Activated CD4-positive, alpha-beta T cell treated with anti-CD3 and anti-CD28 coated beads, Interleukin-2, amount 10 ng/mL, durations not matched to agents 24 days and 14 days (primary cell): ENCODE measurements at regions not wholly inside any gene's neighbourhood (a gene's known extent, or its start where the extent isn't known, plus 50 kb on each side); places are given as distances from the start of the nearest gene placed in this dataset.

Experiments
- DNase-seq: peaks from one replicate; pipeline ENCODE4 v3.0.0; 2022
- H3K27ac Mint-ChIP-seq: one replicate; pipeline ENCODE4 v1.8.0; 2022; ENCODE audit warnings: mild to moderate bottlenecking, mixed read lengths
- H3K27me3 Mint-ChIP-seq: one replicate; pipeline ENCODE4 v1.8.0; 2022; ENCODE audit warnings: mixed read lengths
- H3K36me3 Mint-ChIP-seq: one replicate; pipeline ENCODE4 v1.8.0; 2022; ENCODE audit warnings: low read depth, mild to moderate bottlenecking, mixed read lengths
- H3K4me1 Mint-ChIP-seq: one replicate; pipeline ENCODE4 v1.8.0; 2021; ENCODE audit warnings: mixed read lengths
- H3K4me3 Mint-ChIP-seq: one replicate; pipeline ENCODE4 v1.8.0; 2022; ENCODE audit warnings: mild to moderate bottlenecking, moderate library complexity, mixed read lengths
- H3K9me3 Mint-ChIP-seq: one replicate; pipeline ENCODE4 v1.8.0; 2021; ENCODE audit warnings: mixed read lengths
- intact Hi-C: fragments of 100-400 bp; cut with micrococcal nuclease; formaldehyde crosslinking; loops from one replicate; pipeline ENCODE4 v1.15.1; 2023

DNA sequence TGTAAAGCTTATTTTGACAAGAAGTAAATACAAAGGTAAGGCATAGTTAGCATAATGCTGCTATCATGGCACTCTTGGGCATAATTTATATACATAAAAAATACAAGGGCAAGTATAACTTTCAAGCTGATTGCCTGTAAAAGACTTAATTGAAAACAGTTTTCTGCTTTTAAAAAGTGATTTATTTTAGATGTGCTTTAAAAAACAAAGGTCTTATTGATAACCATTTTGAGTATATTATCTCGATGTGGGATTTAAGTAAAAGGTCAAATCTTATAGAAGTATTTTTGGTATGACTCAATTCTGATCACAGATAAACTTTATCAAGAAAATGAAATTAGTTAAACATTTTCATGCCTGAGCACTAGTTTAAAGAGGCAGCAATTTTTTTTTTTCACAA, 175.8 kb downstream of the KCNRG start:
- Mint-ChIP-seq H3K27ac (no peak overlapping the region), H3K4me1 (peaks cover 4% of the 10 kb centered on the region), H3K4me3 (no peak overlapping the region), H3K27me3 (peaks cover 51% of the 10 kb centered on the region), H3K36me3 (no peaks in the 10 kb centered on the region), H3K9me3 (peaks cover 3% of the 10 kb centered on the region)
- intact Hi-C loops: no loop called here
- DNase-seq: no peak

DNA sequence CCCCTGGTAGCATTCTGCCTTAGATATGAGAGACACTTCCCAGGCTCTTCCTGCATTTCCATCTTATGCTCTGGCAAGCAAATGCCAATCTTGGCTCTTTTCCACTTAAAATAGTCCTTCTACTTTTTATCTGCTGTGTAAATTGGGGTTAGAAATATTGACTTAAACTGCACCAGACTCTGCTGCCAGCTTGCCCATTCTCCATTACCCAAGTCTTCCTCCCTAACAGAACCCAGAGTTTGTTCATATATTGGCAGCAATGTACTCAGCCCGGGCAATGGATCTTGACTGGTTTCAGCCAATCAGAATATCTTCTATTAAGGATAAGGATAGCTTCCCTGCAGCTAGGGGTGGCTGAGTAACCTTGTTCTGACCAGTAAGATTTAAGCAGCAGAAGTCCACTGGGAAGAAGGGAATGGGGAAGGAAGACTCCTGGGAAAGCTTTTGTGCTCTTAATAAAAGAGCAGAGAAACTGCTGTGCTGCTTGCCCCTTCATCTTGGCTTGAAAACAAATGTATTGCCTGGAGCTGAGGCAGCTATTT, 177.1 kb downstream of the KCNRG start:
- no peaks in the 10 kb centered on the region for H3K36me3 Mint-ChIP-seq
- peaks cover 4% of the 10 kb centered on the region for H3K4me1 Mint-ChIP-seq
- intact Hi-C loops: no loop called here
- H3K9me3 Mint-ChIP-seq: peaks cover 3% of the 10 kb centered on the region
- no peak overlapping the region for H3K27ac Mint-ChIP-seq
- H3K4me3 Mint-ChIP-seq: no peak overlapping the region
- peaks cover 56% of the 10 kb centered on the region for H3K27me3 Mint-ChIP-seq
- no peak for DNase-seq

DNA sequence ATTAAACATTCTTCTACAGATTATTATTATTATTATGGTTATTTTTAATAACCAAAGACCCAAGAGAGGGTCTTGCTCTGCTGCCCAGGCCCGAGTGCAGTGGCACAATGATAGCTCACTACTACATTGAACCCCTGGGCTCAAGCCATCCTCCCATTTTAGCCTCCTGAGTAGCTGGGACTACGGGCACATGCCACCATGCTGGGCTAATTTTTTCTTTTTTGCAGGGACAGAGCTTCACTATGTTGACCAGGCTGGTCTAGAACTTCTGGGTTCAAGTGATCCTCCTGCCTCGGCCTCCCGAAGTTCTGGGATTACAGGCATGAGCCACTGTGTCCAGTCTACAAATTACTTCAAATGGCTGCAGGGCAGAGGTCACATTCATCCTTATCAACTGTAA, 179.8 kb downstream of the KCNRG start:
- Mint-ChIP-seq H3K27ac (no peak overlapping the region), H3K27me3 (peaks cover 37% of the 10 kb centered on the region), H3K4me1 (no peaks in the 10 kb centered on the region), H3K4me3 (no peak overlapping the region), H3K9me3 (peaks cover 7% of the 10 kb centered on the region), H3K36me3 (no peaks in the 10 kb centered on the region)
- DNase-seq: peak; percentile 28
- intact Hi-C loops: no loop called here

DNA sequence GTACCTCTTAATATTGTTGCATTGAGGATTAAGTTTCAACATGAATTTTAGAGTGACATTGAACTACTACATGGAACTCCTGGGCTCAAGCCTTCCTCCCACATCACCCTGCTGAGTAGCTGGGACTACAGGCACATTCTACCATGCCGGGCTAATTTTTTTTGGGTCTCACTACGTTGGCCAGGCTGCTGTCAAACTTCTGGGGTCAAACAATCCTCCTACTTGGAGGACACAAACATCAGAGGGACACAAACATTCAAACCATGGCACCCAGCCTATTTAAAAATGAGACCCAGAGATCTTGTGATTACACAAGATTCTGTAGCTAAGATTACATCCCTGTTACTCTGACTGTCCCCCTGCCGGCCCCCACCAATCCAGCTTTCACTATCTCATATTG, 180.9 kb downstream of the KCNRG start:
- Mint-ChIP-seq H3K4me3 (no peak overlapping the region), H3K36me3 (no peaks in the 10 kb centered on the region), H3K27ac (no peak overlapping the region), H3K27me3 (peaks cover 34% of the 10 kb centered on the region), H3K4me1 (no peaks in the 10 kb centered on the region), H3K9me3 (peaks cover 7% of the 10 kb centered on the region)
- no peak for DNase-seq
- intact Hi-C loops: no loop called here

DNA sequence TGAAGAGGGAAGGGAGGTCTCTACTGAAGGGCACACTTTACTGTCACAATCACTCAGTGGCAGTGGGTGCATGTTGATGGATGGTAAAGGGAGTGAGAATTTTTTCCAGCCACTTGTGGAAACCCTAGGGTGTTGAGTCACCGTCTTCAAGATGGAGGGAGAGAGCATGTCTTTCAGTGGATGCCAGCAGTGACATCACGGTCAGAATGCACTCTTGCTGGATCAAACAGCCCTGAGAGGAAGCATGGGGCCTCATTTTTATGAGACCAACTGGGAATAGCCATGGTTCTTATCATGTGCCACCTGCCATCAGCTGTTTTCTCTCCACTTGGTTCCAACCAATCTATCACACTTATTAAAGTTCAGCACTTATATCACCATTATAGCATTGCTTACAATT, 182.5 kb downstream of the KCNRG start:
- DNase-seq: peak; percentile 20
- Mint-ChIP-seq H3K9me3 (peaks cover 7% of the 10 kb centered on the region), H3K27ac (no peak overlapping the region), H3K4me1 (no peaks in the 10 kb centered on the region), H3K27me3 (peaks cover 28% of the 10 kb centered on the region), H3K36me3 (no peaks in the 10 kb centered on the region), H3K4me3 (no peak overlapping the region)
- intact Hi-C loops: no loop called here

DNA sequence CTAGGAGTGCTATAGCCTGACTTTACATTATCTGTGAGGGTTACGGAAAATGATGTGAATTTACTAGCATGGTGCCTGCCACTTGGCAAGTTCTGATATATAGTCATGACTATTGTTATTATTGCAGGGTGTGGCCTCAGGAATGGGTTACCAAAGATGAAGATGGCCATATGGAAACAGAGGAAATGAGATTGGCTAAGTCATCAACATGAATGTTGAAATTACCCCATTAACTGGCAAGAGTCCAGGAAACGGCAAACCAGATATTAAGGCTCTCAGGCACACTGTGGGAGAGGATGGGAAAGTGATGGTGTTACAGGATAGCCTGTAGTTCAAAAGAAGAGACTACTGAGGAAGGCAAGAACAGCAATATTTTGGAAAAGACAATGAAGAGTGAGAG, 183.3 kb downstream of the KCNRG start:
- Mint-ChIP-seq H3K4me1 (no peaks in the 10 kb centered on the region), H3K9me3 (peaks cover 7% of the 10 kb centered on the region), H3K27me3 (peaks cover 31% of the 10 kb centered on the region), H3K4me3 (no peak overlapping the region), H3K27ac (no peak overlapping the region), H3K36me3 (no peaks in the 10 kb centered on the region)
- peak; percentile 38 for DNase-seq
- intact Hi-C loops: no loop called here

DNA sequence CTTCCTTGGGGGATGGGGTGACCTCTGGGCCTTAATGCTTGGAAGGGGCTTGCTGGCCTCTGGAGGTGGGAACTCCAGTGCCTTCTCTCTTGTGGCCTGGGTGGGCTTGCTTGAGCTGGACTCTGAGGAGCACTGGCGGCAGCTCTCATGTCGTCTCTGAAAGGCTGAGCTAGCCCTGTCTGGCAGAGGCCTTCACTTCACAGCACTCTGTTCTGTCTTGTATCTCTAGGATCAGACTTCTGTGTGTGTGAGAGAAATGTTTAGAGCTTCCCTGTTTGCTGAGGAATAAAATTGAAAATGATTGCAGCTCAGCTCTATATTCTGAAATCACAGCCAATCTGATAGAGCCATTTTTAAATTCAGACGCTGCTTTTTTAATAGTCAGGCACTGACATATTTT, 185.3 kb downstream of the KCNRG start:
- Mint-ChIP-seq H3K27ac (no peak overlapping the region), H3K9me3 (peaks cover 5% of the 10 kb centered on the region), H3K4me3 (no peak overlapping the region), H3K36me3 (no peaks in the 10 kb centered on the region), H3K4me1 (no peaks in the 10 kb centered on the region), H3K27me3 (peaks cover 36% of the 10 kb centered on the region)
- no peak for DNase-seq
- intact Hi-C loops: no loop called here

DNA sequence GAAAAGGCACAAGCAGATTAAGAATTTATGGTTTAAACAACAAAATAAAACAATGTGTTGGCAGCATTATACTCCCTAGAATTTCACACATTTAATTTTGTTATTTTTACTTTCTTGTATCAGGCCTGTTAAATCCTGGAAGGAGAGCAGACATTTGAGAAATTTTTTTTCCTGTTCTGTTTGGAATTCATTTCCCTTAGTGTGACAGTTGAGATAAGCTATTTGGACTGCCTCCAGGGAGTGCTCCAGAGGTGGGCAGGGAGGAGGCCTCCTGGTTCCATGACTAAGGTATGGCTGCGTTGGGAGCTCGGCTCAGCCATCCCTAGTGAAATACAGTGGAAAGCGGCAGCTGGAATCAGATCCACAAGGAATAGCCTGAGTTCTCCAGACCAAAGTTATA, 185.7 kb downstream of the KCNRG start:
- intact Hi-C loops: no loop called here
- Mint-ChIP-seq H3K9me3 (peaks cover 4% of the 10 kb centered on the region), H3K27ac (no peak overlapping the region), H3K36me3 (no peaks in the 10 kb centered on the region), H3K4me1 (no peaks in the 10 kb centered on the region), H3K4me3 (no peak overlapping the region), H3K27me3 (peaks cover 38% of the 10 kb centered on the region)
- DNase-seq: no peak

DNA sequence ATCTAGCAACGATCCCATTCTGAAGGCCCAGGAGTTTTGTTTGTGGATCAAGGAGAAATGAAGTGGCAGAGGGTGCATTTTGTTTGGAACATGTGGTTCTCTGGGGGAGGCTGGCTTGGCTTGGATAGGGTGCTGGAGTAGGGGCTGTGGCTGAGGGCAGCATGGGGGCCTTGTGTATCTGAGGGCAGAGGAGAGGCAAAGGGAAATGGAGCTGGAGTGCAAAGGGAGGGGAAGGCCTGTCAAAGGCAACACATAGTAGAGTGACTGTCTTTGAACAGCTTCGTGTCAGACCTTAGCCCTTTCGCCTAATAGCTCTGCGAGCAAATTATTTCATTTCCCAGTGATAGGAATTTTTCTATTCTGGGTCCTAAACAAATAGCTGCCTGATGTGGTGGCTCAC, 187.2 kb downstream of the KCNRG start:
- no peak overlapping the region for H3K4me3 Mint-ChIP-seq
- DNase-seq: no peak
- peaks cover 4% of the 10 kb centered on the region for H3K9me3 Mint-ChIP-seq
- H3K4me1 Mint-ChIP-seq: no peaks in the 10 kb centered on the region
- intact Hi-C loops: no loop called here
- H3K27ac Mint-ChIP-seq: no peak overlapping the region
- peaks cover 34% of the 10 kb centered on the region for H3K27me3 Mint-ChIP-seq
- no peaks in the 10 kb centered on the region for H3K36me3 Mint-ChIP-seq

DNA sequence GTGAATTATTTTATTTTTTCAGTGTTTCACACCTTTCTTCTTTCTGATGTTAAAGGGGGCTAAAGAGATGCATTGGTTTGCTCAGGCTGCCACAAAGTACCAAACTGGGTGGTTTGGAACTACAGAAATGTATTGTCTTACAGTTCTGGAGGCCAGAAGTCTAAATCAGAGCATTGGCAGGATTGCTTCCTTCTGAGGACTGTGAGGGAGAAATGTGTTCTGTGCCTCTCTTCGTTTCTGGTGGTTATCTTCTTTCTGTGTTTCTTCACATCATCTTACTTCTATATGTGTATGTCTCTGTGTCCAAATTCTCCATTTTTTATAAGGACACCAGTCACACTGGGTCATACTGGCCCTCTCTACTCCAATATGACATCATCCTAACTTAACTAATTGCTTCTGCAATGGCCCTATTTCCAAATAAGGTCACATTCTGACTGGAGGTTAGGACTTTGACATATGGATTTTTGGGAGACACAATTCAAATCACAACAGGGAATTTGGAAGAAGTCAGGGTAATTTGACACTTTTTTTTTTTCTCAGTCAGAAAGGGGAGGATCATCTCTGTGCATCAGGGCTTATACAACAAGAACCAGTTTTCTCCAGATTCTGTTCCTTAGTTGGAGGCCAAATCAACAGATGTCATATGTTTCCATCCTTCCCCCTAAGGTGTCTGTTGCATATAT, 188.2 kb downstream of the KCNRG start:
- no peaks in the 10 kb centered on the region for H3K9me3 Mint-ChIP-seq
- intact Hi-C loops: no loop called here
- H3K27me3 Mint-ChIP-seq: peaks cover 31% of the 10 kb centered on the region
- H3K27ac Mint-ChIP-seq: no peak overlapping the region
- H3K4me1 Mint-ChIP-seq: no peaks in the 10 kb centered on the region
- DNase-seq: no peak
- no peak overlapping the region for H3K4me3 Mint-ChIP-seq
- H3K36me3 Mint-ChIP-seq: no peaks in the 10 kb centered on the region

DNA sequence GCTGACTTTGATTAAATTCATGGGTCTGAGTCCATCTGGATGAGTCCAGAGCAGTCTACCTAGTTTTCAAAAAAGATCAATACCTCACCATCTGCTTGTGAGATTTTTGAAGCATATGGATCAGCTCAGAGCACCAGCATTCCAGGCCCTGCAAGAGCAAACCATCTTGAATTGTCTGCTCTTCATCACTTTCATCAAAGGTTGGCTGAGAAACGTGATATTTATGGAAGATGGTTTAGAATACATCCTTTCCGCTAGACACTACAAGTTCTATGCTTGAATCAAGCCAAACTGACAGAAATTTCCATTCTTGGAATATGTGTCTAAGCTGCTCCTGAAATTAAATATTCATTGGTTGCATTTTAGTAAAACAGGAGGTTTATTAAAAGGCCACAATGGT, 190.3 kb downstream of the KCNRG start:
- H3K4me3 Mint-ChIP-seq: no peak overlapping the region
- peaks cover 4% of the 10 kb centered on the region for H3K4me1 Mint-ChIP-seq
- H3K9me3 Mint-ChIP-seq: peaks cover 2% of the 10 kb centered on the region
- H3K36me3 Mint-ChIP-seq: no peaks in the 10 kb centered on the region
- intact Hi-C loops: no loop called here
- no peak overlapping the region for H3K27ac Mint-ChIP-seq
- H3K27me3 Mint-ChIP-seq: peaks cover 37% of the 10 kb centered on the region
- no peak for DNase-seq

DNA sequence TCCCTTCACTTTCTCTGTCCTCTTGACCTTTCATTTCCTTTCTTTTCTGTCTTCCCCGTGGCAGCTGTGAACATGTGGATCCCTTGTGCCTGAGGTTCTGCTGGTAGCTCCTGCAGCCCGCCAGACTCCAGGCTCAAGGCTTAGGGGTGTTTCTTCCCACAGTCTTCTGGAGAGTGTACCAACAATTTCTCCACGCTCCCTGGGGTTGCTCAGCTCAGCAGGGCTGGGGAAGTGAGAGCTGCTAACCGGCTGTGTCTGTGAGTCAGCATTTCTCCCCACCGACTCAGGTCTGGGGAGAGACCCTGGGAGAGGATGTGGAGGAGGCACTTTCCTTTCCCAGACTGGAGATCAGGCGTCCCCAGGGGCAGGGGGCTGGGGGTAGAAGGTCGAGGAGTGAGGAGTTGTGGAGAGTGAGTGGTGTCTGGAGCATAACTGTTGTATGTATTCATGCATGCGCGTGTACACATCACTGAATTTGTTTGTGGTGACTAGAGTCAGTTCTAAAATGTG, 193.6 kb downstream of the KCNRG start:
- Mint-ChIP-seq H3K9me3 (peaks cover 12% of the 10 kb centered on the region), H3K27me3 (peaks cover 27% of the 10 kb centered on the region), H3K4me1 (peaks cover 4% of the 10 kb centered on the region), H3K36me3 (peaks cover 1% of the 10 kb centered on the region), H3K27ac (no peak overlapping the region), H3K4me3 (no peak overlapping the region)
- intact Hi-C loops: no loop called here
- DNase-seq: no peak

DNA sequence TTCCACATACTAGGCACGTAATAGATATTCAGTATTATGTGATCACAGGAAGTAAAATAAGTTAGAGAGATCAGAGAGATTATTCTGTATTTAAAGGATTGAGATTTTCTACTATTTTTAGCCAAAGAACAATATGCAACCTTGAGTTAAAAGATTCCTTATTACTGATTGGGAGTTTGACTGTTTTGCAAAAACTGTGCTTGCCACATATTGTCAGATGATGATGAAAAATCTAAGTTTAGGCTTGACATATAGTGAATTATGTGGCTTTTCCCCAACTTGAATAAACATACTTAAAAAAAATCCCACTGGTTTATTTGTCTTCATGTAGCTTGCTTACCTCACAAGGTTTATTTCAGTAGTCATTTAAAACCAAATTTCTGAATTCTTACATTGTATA, 194.4 kb downstream of the KCNRG start:
- H3K27ac Mint-ChIP-seq: no peak overlapping the region
- no peak for DNase-seq
- intact Hi-C loops: no loop called here
- H3K27me3 Mint-ChIP-seq: peaks cover 23% of the 10 kb centered on the region
- peaks cover 9% of the 10 kb centered on the region for H3K4me1 Mint-ChIP-seq
- no peak overlapping the region for H3K4me3 Mint-ChIP-seq
- peaks cover 12% of the 10 kb centered on the region for H3K9me3 Mint-ChIP-seq
- H3K36me3 Mint-ChIP-seq: peaks cover 1% of the 10 kb centered on the region

DNA sequence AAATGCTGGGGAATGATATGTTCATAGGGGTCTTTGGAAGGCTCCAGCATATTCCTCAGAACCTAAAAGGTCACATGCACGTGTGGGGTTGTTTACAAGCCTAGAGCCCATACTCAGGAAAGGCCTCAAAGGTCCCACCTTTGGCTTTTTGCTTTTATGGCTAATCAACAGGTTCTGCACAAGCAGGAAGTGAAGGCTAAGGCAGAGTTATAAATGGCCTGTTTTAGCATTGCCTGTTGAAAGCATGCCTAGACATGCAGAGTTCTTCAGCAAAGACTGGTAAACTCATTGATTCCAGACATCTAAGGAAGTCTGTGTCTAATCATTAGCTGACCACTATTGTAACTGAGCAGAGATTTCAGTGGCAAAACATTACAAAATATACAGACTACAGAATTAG, 198.3 kb downstream of the KCNRG start:
- H3K4me3 Mint-ChIP-seq: no peak overlapping the region
- peaks cover 26% of the 10 kb centered on the region for H3K9me3 Mint-ChIP-seq
- intact Hi-C loops: no loop called here
- no peak overlapping the region for H3K27ac Mint-ChIP-seq
- peaks cover 1% of the 10 kb centered on the region for H3K36me3 Mint-ChIP-seq
- DNase-seq: no peak
- H3K27me3 Mint-ChIP-seq: peaks cover 33% of the 10 kb centered on the region
- peaks cover 10% of the 10 kb centered on the region for H3K4me1 Mint-ChIP-seq

DNA sequence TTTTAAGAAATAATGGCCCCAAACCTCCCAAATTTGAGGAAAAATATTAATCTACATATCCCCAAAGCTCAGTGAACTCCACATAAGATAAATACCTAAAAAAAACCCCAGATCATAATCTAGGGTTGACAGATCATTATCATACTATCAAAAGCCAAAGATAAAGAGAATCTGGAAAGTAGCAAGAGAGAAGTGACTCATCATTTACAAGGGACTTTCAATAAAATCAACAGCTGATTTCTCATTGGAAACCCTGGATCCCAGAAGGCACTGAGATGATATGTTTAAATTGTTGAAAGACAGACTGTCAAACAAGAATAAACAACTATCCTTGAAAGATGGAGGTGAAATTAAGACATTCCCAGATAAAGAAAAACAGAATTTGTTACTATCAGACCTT, 199.3 kb downstream of the KCNRG start:
- Mint-ChIP-seq H3K9me3 (peaks cover 26% of the 10 kb centered on the region), H3K36me3 (peaks cover 1% of the 10 kb centered on the region), H3K4me1 (peaks cover 6% of the 10 kb centered on the region), H3K4me3 (no peak overlapping the region), H3K27me3 (peaks cover 32% of the 10 kb centered on the region), H3K27ac (no peak overlapping the region)
- intact Hi-C loops: no loop called here
- no peak for DNase-seq
